DMS114 treated with DMSO at 0.1 percent for 48 hours (cell line): ENCODE measurements at regions not wholly inside any gene's neighbourhood (a gene's known extent, or its start where the extent isn't known, plus 50 kb on each side); places are given as distances from the start of the nearest gene placed in this dataset.

Experiments
- DNase-seq: peaks from one replicate; lab custom pipeline; 2025; ENCODE audit not compliant: unreplicated experiment; lab: John Stamatoyannopoulos, UW

- DNase-seq: no peak
Observed at GRCh38 chr11:131295986-131296385, 74.4 kb upstream of the NTM start.

DNA sequence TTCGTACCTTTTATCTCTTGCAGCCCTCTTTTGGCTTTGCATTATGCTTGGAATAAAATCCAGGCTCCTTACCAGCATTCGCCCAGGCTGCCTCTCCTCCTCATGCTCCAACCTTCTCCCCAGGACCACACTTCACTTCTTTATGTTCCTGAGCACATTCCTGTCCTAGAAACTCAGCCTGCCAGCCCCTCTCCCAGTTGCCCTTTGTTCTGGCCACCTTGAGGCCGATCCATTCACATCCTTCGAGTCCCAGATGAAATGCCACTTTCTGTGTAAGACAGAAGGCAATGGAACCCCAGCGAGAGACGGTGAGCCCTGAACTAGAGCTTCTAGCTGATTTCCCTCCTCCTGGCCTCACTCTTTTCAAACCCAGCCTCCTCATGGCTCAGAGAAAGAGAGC lies 73.0 kb upstream of the NTM start:
- DNase-seq: no peak

GRCh38 chr11:131299598-131300438 lies 70.6 kb upstream of the NTM start:
- DNase-seq: no peak

- DNase-seq: no peak
Observed at GRCh38 chr11:131300439-131300717, 70.0 kb upstream of the NTM start.

GRCh38 chr11:131301306-131301705 lies 69.1 kb upstream of the NTM start:
- DNase-seq: no peak

GRCh38 chr11:131302836-131303235 lies 67.6 kb upstream of the NTM start:
- DNase-seq: no peak

GRCh38 chr11:131303611-131304119 lies 66.8 kb upstream of the NTM start:
- no peak for DNase-seq

DNA sequence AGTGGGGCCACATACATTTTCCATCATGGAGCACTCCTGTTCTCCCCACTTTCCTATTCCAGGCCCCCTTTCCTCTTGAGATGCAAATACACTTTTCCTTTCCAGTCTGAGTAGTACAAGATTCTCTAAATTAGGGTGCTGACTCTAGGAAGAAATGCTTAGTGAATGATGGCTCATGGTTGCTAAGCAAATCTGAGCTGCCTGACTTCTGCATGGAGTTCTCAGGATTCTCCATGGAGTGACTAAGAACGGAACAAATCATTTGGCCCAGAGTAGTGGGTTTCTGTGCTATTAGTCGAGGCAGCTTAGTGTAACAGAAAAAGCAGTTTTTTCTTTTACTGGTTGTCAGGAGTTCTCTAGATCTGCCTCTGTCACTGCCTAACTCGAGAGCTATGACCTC lies 65.4 kb upstream of the NTM start:
- DNase-seq: no peak

DNA sequence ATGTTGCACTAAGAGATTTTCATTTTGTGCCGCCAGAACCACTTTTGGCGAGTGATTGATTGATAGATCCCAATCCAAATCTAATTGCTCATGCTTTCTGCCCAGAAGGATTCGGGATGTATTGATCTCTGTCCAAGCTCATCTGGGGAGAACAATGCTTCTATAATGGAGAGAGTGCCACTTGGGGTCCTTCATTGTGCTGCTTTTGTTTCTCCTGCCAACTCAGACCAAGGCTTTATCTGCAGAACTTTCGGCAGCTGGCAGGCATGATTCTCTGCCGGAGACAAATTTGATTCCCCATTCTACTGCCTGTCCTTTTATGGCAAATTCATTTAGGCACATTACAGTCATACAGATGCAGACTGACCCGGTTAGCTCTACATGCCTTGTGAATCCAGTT lies 62.9 kb upstream of the NTM start:
- no peak for DNase-seq

GRCh38 chr11:131309776-131310175 lies 60.6 kb upstream of the NTM start:
- DNase-seq: no peak

- DNase-seq: no peak
Observed at GRCh38 chr11:131311776-131312514, 58.5 kb upstream of the NTM start.
